ENCODE measurements at regions not wholly inside any gene's neighbourhood (a gene's known extent, or its start where the extent isn't known, plus 50 kb on each side); places are given as distances from the start of the nearest gene placed in this dataset.
"Not testable (repeated sequence)": the region's sequence is repeated elsewhere in the genome, so short reads cannot be mapped to it uniquely, and the experiment has no call there.

DNA sequence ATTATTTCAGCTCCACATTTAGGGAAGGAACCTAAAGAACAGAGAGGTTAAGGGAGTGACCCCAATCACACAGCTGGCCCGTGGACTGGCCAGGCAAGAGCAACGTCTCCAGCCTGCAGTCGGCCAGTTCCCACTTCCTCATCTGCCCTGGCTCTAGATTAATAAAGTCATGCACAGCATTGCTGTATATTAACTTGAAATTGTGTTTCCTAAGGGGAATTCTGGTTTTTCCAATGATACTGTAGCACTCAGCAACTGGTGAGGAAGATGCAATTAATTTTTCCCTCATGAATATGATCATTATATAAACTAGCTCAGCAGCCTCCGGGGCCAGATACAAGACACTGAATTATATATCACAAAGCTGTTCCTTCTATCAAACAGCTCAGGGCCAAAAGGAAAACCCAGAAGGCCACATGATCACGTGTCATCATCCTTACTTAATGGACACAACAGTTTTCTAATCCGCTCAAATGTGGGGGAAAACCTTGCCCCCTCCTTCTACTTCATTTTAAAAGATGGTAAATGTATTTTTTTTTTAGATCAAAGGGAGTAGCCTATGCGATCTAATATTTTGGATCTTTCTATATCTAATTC is 295.3 kb upstream of the PRKCQ start:
- DNase-seq (ENCODE audit: low spot score) = no peak

DNA sequence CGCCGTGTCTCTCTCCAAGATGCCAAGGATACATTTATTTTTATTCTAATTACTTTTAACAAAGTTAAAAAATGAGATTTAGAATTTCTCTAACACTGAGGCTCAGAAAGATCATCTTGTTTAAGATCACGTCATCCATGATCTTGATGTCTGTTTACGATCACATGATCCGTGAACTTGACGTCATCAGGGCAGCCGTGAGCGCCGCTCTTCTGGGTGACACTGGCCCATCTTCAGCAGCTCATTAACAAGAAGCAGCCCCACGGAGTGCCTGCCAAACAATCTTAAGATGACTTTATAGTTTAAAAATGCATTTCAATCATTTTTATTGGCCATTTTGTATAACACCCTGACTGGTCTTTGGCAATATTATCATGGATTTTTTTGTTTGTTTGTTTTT is 291.1 kb upstream of the PRKCQ start:
- no peak for DNase-seq (ENCODE audit: low spot score)

DNA sequence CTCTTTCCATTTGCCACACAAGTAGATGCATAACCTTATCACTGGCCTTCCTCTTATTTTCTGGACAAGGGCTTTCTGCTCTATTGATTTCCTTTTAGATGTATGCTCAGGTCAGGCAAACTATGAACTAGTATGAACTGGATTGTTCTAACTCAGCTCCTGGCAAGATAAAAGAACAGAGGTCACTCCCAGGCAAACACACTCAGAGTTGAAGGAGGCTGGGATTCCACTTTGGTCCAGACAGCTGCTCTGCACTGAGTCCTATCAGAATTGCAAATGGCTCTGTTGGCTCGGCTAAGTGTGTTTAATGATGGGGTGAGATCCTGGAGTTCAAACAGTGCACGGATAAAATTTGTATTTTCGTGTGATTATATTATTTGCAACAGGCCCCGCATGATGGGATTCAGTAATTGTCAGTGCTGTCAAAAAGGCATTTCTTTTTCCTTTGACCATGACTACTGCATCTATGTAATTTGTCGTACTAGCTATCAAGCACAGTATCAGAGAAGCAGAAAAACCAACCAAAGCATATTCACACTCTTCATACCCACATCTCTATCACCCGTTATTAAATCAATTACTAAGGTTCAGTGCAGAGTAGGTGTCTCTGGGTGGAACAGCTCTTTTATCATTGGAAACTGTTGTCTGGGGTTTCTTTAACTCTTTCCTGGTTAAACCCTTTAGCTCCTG is 288.1 kb upstream of the PRKCQ start:
- no peak for DNase-seq (ENCODE audit: low spot score)

DNA sequence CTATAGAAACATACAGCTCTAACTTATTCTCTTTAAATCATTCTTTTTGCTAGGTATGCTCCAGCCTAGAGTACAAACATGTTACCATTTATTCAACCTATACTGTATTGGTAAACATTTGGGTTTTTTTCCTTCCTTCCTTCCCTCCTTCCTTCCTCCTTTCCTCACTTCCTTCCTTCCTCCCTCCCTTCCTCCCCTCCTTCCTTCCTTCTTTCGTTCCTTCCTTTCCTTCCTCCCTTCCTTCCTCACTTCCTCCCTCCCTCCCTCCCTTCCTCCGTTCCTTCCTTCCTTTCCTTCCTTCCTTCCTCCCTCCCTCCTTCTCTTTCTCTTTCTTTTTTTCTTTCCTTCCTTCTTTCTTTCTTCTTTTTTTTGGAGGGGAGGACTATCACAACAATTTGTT is 286.7 kb upstream of the PRKCQ start:
- DNase-seq (ENCODE audit: low spot score) = no peak

DNA sequence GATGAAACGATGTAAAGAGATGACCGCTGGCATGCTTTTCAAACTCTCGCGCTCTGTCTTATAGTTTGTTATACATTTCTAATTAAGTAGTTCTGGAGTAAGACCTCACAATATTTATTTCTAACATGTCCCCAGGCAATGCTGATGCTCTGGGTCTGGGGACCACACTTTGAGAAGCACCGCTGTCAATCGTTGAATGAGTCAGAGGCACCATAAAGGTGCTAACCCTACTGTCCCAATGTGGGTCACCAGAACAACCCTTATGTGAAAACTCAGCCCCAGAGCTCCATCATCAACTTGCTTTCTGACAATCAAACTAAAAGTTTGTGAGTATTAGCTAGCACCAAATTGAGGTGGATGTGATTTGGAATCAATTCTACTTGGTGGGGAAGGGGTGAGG is 284.1 kb upstream of the PRKCQ start:
- no peak for DNase-seq (ENCODE audit: low spot score)

DNA sequence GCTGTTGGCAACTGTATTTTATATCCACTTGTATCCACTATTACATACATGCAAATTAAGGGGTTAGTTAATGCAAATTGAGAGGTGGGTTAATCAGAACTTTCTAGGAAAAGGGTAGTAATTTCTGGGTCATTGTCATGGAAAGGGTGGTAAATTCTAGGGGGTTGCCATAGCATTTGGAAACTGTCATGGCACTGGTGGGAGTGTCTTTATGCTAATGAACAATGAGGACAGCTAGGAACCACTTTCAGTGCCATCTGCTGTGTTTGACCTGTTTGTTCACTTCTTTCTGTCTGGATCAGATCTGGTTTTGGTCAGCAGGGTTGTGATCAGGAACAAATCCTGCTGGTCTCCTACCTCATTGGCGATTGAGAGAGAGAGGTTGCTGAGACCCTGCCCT is 283.3 kb upstream of the PRKCQ start:
- no peak for DNase-seq (ENCODE audit: low spot score)

DNA sequence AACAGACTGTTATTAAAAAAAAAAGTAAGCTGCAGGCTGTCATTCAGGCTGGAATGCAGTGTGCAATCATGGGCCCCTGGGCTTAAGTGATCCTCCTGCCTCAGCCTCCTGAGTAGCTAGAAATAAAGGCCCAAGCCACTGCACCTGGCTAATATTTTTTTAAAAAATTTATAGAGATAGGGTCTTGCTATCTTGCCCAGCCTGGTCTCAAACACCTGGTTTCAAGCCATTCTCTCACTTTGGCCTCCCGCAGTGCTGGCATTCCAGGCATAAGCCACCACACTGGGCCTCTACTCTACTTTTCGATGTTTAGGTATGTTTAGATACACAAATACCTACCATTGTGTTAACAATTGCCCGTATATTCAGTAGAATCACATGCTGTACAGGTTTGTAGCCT is 270.4 kb upstream of the PRKCQ start:
- no peak for DNase-seq (ENCODE audit: low spot score)

DNA sequence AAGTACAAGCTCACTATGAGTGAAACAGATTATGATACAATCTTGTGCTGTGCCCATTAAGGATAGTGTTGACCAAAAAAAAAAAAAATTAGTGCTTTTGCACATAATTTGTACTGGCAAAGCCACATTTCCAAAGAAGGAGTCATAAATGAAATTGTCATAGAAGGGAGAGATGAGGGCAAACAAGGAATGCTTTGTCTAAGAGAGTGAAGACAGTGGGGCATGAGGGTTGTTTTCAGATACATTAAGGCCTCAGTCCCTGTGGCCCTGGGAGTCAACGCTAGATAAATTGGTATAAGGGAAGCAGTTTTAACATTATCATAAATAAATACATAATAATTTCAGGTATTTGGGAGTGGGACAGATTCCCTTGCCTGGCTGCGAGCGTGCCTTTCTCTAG is 267.5 kb upstream of the PRKCQ start:
- DNase-seq (ENCODE audit: low spot score) = no peak

DNA sequence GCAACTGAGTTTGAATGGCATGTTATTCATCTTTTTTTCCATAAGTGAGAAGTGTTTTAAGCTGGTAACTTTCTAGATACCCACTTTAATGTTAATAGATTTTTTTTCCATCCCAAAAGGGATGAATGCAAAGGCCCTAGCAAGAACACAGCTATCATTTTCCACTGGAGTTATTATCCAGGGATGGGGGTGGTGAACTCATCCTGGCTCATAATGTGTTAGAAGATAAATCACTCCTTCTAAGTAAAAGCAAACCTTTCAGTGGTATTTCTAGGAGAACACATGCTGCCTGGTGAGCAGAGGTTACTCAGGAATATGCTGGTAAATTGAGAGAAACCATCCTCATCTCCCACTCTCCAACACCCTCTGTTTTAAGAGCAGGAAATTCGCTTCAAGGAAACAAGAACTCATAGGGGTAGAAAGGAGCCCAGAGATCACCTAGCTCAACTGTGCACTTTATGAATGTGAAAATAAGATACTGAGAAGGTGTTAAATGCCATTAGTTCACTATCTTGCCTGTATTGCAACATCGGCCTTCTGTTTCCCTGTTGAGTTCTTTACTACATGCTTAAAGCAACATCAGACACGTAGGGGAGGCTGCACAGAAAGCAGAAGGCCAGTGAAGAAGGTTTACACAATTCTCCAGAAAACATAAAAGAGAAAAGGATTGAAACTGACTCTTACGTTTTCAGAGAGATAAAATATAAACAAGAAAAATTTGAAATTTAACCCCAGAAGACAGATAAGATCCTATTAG is 264.0 kb upstream of the PRKCQ start:
- DNase-seq (ENCODE audit: low spot score) = no peak

DNA sequence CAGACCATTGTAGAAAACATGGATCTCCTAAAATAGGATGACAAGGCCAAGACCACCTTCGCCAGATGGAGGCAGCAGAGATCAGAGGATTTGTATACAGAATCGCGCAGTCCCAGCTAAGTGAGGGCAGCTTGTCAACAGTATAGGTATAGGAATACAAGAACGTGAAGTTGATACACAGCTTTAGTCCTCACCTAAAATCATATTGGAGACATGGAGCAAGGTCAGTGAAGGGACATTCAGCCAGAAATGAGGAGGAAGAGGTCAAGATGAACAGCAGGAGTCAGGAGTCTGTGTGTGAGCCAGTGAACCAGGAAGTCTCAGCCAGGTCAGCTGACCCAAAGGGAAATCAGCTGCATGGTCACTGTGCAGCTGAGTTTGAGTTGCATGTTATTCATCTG is 263.4 kb upstream of the PRKCQ start:
- DNase-seq (ENCODE audit: low spot score) = peak; percentile 61

DNA sequence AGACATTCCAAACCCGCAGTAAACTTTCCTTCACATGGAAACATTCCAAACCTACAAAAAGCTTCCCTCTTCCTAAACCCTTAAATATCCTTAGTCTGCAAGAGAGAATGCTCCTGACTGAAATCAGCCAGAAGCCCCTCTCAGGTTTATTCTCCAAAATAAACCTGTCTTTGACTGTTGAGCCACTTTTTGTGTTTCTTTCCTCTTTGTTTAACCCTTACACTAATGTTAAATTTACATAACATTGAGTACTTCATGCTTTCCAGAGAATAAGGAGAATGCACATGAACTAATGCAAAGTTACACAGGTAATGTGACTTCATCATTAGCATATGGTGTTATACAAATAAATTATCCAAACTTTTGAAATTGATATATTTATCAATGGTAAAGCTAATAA is 262.6 kb upstream of the PRKCQ start:
- DNase-seq (ENCODE audit: low spot score) = no peak

DNA sequence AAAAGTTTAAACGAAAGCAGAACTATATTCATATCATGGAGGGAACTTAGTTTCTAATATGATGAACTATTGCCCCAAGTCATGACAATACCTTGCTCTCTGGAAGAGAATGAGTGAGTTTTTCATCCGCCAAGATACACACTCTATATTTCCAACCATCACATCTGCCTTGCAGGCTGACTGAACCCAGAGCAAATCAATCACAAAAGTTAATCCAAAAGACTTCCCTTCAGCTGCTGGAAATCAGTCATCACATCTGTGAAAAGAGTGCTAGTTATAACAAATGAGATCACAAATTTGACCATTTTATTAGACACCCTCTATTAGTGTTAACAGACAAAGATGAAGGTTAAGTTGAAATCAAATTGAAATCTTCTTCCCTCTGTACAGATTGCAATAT is 261.7 kb upstream of the PRKCQ start:
- DNase-seq (ENCODE audit: low spot score) = no peak

DNA sequence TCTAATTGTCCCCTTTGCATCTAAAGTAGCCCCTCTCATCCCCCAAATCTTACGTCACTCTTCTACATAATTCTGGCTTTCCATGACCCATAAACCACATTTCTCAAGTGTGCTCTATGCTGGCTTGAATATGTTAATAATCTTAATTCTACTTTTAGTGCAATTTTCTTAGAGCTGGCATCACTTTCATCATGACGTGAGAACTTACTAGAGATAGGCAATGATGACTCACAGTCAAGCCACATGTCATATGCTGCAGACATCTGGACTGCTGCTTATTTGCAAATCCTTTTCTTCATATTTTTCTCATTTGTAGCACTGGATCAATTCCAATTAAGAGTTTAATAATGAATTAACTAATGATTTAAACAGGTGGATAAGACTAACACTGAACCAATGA is 260.7 kb upstream of the PRKCQ start:
- peak; percentile 21 for DNase-seq (ENCODE audit: low spot score)

DNA sequence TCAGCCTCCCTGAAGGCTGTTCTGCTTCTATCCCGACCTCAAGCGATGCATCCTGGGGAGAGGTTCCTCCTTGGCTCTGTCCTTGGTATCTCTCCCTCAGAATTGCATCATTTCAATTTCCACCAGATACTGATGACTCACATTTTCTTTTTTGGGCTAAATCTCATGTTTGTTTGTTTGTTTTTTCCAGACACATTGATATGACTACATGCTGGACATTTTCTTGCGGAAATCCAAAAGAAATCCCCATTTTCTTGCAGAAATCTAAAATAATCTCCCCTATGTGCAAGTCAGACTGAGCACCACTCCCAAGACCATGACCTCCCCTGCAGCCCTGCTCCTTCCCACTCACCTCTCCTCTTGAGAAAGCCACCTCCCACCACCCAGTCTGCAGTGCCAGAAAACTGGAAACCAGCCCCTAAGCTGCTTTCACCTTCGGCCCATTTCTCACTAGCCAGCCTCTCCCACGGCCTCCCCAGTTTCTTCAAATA is 260.2 kb upstream of the PRKCQ start:
- no peak for DNase-seq (ENCODE audit: low spot score)

DNA sequence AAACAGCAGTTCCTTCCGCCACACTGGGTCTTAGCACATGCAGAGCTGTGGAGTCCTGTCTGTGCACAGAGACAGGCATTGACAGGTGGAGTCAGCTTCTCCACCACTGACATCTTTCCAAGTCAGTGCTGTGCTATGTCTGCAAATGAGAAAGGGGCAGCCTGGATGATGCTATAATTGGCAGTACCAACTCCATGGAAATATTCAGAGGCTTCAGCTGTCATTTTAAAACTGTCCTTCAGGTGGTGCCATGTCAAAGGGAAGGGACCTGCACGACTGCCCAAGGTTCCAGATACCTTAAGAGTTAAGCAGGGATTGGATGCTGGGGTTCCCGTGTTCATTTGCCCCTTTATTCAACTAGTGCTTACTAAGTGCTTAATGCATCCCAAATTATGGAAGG is 258.0 kb upstream of the PRKCQ start:
- no peak for DNase-seq (ENCODE audit: low spot score)

DNA sequence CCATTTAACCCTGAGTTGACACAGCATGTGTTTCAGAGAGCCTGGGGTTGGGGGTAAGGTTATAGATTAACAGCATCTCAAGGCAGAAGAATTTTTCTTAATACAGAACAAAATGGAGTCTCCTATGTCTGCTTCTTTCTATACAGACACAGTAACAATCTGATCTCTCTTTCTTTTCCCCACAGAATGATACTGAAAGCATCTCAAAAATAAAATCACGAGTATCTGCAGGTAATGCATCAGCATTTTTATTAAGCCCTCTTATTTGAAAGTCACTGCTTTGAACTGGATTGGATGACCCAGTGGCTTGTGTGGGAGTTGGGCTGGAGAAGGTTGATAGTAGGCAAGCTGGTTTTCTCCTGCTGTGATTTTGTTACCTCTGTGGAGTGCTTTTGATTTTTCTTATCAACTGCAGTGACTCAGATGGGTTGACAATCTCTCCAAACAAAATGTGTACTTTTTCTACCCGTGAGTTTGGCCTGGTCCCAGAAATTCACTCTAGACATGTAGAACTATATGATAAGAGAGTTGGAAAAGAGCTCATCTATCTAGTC is 253.5 kb upstream of the PRKCQ start:
- DNase-seq (ENCODE audit: low spot score) = no peak

DNA sequence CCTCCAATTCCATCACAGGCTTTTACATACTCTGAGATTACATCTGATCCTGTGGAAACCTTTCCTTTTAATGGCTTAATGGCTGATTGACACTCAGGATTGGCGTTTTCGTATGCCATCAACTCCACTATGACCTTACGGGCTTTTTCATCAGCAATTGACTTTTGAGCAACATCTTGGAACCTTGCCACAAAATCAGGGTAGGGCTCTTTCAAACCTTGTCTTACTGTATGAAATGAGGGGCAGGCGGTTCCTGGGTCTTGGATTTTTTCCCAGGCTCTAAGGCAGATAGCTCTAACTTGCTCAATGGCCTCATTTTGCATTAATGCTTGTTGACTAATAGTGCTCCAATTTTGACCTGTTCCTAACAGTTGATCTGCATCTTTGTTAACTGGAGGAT is 250.9 kb upstream of the PRKCQ start:
- DNase-seq (ENCODE audit: low spot score) = not testable (repeated sequence)

DNA sequence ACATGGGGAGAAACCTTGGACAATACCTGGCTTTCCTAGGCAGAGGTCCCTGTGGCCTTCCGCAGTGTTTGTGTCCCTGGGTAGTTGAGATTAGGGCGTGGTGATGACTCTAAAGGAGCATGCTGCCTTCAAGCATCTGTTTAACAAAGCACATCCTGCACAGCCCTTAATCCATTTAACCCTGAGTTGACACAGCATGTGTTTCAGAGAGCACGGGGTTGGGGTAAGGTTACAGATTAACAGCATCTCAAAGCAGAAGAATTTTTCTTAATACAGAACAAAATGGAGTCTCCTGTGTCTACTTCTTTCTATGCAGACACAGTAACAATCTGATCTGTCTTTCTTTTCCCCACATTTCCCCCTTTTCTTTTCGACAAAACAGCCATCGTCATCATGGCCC is 244.7 kb upstream of the PRKCQ start:
- not testable (repeated sequence) for DNase-seq (ENCODE audit: low spot score)

DNA sequence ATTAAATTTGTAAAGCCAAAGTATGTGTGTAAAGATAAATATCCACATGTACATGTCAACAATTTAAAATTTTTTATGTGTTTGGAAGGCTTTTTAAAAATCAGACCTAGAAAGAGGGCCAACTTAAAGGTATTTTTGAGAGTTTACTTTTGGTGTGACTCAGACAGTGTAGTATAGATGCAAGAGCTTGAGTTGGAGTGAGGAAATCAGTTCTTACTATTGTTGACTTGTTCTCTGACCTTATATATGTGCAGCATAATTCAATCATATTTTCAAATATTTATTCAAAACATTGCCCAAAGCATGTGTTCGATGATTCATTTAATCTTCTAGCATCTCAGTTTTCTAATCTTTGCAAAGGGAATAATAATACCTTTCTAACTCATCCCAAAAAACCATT is 243.7 kb upstream of the PRKCQ start:
- DNase-seq (ENCODE audit: low spot score) = no peak

DNA sequence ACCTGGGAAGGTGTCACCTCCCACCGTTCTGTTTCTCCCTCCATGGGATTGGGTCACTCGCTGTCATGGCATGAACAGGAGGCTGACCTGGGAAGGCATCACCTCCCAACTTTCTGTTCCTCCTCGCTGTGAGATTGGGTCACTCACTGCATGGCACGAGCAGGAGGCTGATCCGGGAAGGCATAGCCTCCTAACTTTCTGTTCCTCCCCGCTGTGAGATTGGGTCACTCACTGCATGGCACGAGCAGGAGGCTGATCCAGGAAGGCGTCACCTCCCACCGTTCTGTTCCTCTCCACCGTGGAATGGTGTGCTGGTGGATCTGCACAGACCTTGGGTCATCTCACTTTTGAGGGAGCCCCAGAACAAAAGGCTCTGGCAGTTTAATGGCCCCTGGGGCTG is 239.2 kb upstream of the PRKCQ start:
- DNase-seq (ENCODE audit: low spot score) = no peak

DNA sequence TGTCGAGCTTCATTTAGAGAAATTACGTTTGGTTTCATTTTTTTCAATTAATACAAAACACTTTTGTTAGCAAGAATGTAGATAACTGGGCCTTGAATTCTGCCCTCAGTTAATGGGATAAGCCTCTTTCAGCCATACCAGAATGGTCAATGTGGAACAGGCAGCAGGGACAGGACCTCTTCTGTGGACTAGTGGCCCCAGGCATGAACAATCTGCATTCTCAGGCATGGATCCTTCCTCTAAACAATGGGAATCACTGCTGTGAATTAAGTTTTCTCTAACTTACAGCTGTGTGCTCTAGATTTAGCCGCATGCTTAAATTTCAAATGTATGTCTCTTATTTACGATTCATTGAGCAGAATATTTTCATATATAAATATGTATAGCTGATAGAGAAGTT is 237.7 kb upstream of the PRKCQ start:
- DNase-seq (ENCODE audit: low spot score) = no peak

DNA sequence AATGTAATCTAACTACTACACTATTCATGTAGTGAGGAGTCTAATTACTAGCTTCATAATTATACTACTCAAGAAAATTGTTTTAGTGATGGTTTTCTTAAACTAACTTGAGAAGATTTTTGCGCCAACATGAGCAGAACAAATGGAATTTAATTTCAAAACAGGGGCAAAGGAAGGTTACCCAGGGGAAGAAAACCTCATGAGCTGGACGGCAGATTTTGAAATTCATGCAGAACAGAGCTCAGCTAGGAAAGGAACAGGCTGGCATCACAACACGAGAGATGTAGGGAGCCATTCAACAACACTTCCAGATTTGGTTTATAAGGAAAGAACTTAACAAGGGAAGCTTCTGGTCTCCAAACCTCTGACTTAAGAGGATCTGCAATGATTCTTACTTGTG is 235.3 kb upstream of the PRKCQ start:
- no peak for DNase-seq (ENCODE audit: low spot score)

DNA sequence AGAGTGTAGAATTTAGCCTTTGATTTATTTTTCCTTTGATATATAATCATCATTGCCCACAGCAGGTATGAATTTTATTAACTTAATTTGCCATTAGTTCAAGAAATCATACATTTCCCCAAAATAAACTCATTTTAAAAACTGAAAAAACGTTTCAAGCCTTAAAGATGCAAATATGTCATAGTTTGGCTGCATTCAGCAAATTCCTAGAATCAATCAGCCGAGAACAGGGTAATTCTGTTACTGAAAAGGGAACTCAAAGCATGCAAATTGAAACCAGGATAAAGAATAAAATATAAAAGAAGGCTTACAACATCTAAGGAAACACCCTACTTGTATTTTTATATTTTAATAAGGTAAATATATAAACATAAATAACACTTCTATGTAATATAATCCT is 233.8 kb upstream of the PRKCQ start:
- no peak for DNase-seq (ENCODE audit: low spot score)
